T-cell (primary cell): ENCODE measurements at regions not wholly inside any gene's neighbourhood (a gene's known extent, or its start where the extent isn't known, plus 50 kb on each side); places are given as distances from the start of the nearest gene placed in this dataset.
A peak's percentile ranks its signal among the peaks of the same experiment; 100 is the strongest.

Source experiments
- ATAC-seq, 4 experiments: fragments of 200-7000 bp in 3 of 4; fragments of 150-1000 bp in 1 of 4; cut with Tn5 transposase; replicated peaks in 1 of 4; 1 replicate in 3 of 4; 2 replicates in 1 of 4; pipeline ENCODE4 v1.10.0; 2021; ENCODE audit warnings: moderate library complexity in 3 of 4, mild to moderate bottlenecking in 2 of 4, moderate number of reproducible peaks in 1 of 4
- CTCF ChIA-PET, 2 donors: fragments of 300-600 bp; sonication (Branson Sonifier 250); formaldehyde crosslinking; loops; one replicate each; lab custom pipeline; 2022; ENCODE audit warnings: antibody characterized with exemption in 2 of 2; lab: Charles Lee
- POLR2A ChIA-PET, 2 donors: fragments of 300-600 bp; sonication (Branson Sonifier 250); formaldehyde crosslinking; loops; one replicate each; lab custom pipeline; 2022; ENCODE audit warnings: antibody characterized with exemption in 2 of 2; lab: Charles Lee
- DNase-seq, 35 experiments: peaks; one replicate each; pipeline versions ENCODE4 v3.0.0 to v3.0.0-alpha.2; 2013 to 2023
- H3K27ac ChIP-seq: one replicate; pipeline ENCODE4 v1.5.1; 2013; ENCODE audit warnings: low read length
- H3K27me3 ChIP-seq, 2 experiments: replicated peaks in 1 of 2; 1 replicate in 1 of 2; 2 replicates in 1 of 2; pipeline versions ENCODE4 v1.6.1 to v1.7.0; 2013; ENCODE audit warnings: low read length in 1 of 2, mixed read lengths in 1 of 2; ENCODE audit not compliant: control insufficient read depth in 2 of 2, insufficient read depth in 2 of 2; ENCODE audit errors: extremely low read depth in 1 of 2
- H3K36me3 ChIP-seq, 2 donors: 1 replicate in 1 of 2; 2 replicates in 1 of 2; pipeline versions ENCODE4 v1.6.1 to v1.7.0; 2013; ENCODE audit warnings: low read length in 1 of 2; ENCODE audit not compliant: control insufficient read depth in 2 of 2, insufficient read depth in 1 of 2; ENCODE audit errors: extremely low read depth in 1 of 2
- H3K4me1 ChIP-seq, 2 experiments: 1 replicate in 1 of 2; 2 replicates in 1 of 2; pipeline versions ENCODE4 v1.6.1 to v1.7.0; 2013; ENCODE audit warnings: low read length in 2 of 2, mixed read lengths in 1 of 2; ENCODE audit not compliant: insufficient read depth in 2 of 2, control insufficient read depth in 1 of 2; ENCODE audit errors: extremely low read depth in 1 of 2
- H3K4me3 ChIP-seq, 2 donors: 1 replicate in 1 of 2; 2 replicates in 1 of 2; pipeline versions ENCODE4 v1.5.1 to v1.7.0; 2013; ENCODE audit warnings: mild to moderate bottlenecking in 2 of 2, low read length in 1 of 2, moderate library complexity in 1 of 2; ENCODE audit not compliant: control insufficient read depth in 1 of 2; ENCODE audit errors: extremely low read depth in 1 of 2
- H3K9me3 ChIP-seq: 2 replicates; pipeline ENCODE4 v1.7.0; 2013
- H3K27ac Mint-ChIP-seq, 2 donors: one replicate each; pipeline ENCODE4 v1.8.0; 2020 to 2021; ENCODE audit warnings: mild to moderate bottlenecking in 2 of 2, mixed read lengths in 2 of 2
- H3K27me3 Mint-ChIP-seq, 2 donors: one replicate each; pipeline ENCODE4 v1.8.0; 2021 to 2022; ENCODE audit warnings: mixed read lengths in 2 of 2
- H3K36me3 Mint-ChIP-seq: one replicate; pipeline ENCODE4 v1.8.0; 2021; ENCODE audit warnings: mixed read lengths
- H3K4me1 Mint-ChIP-seq, 3 donors: one replicate each; pipeline ENCODE4 v1.8.0; 2020 to 2022; ENCODE audit warnings: mixed read lengths in 3 of 3, mild to moderate bottlenecking in 1 of 3
- H3K4me3 Mint-ChIP-seq, 3 donors: one replicate each; pipeline ENCODE4 v1.8.0; 2020 to 2022; ENCODE audit warnings: mild to moderate bottlenecking in 3 of 3, mixed read lengths in 3 of 3, moderate library complexity in 3 of 3
- H3K9me3 Mint-ChIP-seq, 3 donors: one replicate each; pipeline ENCODE4 v1.8.0; 2020 to 2022; ENCODE audit warnings: mixed read lengths in 3 of 3
- WGBS: methylation state at CpG from one replicate; pipeline ENCODE4 v1.1.5; 2013; ENCODE audit warnings: missing lambda C conversion rate; ENCODE audit not compliant: insufficient coverage; 5-methylcytosine and 5-hydroxymethylcytosine counted together

GRCh38 chrX:42541554-42541953, 236.4 kb downstream of the PPP1R2C start:
- Histone ChIP-seq H3K4me3 (no peak overlapping the region), H3K4me1 (no peaks in the 10 kb centered on the region), H3K27me3 (no peaks in the 10 kb centered on the region), H3K9me3 (no peaks in the 10 kb centered on the region), H3K36me3 (no peaks in the 10 kb centered on the region), H3K27ac (no peak overlapping the region)
- no peaks in the 10 kb centered on the region for H3K36me3 Mint-ChIP-seq
- POLR2A ChIA-PET: no interaction called here
- ATAC-seq: no peak
- peaks cover 3 to 12% (median 11%) of the 10 kb centered on the region in 3 donors for H3K4me1 Mint-ChIP-seq
- peaks cover 0 to 13% of the 10 kb centered on the region in 2 donors for H3K27me3 Mint-ChIP-seq
- no peak for DNase-seq
- H3K4me3 Mint-ChIP-seq: no peak overlapping the region
- no peak overlapping the region for H3K27ac Mint-ChIP-seq
- CTCF ChIA-PET: no interaction called here
- H3K9me3 Mint-ChIP-seq: no peaks in the 10 kb centered on the region

DNA sequence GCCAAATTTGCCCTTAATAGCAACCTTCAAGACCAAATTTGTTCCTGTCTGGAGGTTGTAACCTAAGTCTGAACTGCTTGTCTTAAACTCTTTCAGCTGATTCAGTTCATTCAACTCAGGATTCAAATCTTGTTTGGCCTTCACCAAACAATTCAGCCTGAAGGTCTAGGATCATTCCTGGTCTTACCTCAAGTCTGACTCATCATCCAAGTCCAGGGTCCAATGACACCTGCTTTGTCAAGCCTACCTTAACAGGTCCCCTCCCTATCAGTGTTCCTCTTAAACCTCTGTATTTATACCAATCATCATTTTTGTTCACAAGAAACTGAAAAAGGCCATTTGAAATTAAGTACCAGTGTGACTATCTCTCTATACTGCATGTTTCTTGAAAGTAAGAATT, 237.8 kb downstream of the PPP1R2C start:
- Mint-ChIP-seq H3K4me3 (no peak overlapping the region), H3K27ac (no peak overlapping the region), H3K9me3 (no peaks in the 10 kb centered on the region), H3K36me3 (no peaks in the 10 kb centered on the region), H3K27me3 (peaks cover 0 to 13% of the 10 kb centered on the region in 2 donors), H3K4me1 (peaks cover 3 to 17% (median 11%) of the 10 kb centered on the region in 3 donors)
- ChIA-PET POLR2A (no interaction called here), CTCF (no interaction called here)
- no peak overlapping the region for H3K4me3 ChIP-seq
- H3K27ac ChIP-seq: no peak overlapping the region
- no peak for DNase-seq
- ATAC-seq: no peak
- no peaks in the 10 kb centered on the region for H3K4me1 ChIP-seq
- H3K36me3 ChIP-seq: no peaks in the 10 kb centered on the region
- no peaks in the 10 kb centered on the region for H3K27me3 ChIP-seq
- H3K9me3 ChIP-seq: no peaks in the 10 kb centered on the region

GRCh38 chrX:42538405-42538804, 239.6 kb downstream of the PPP1R2C start:
- H3K9me3 ChIP-seq: no peaks in the 10 kb centered on the region
- no peaks in the 10 kb centered on the region for H3K36me3 ChIP-seq
- ChIA-PET CTCF (no interaction called here), POLR2A (no interaction called here)
- Mint-ChIP-seq H3K27ac (peak overlapping the region in 1 of 2 donors; percentile 16), H3K27me3 (peaks cover 0 to 9% of the 10 kb centered on the region in 2 donors), H3K9me3 (no peaks in the 10 kb centered on the region), H3K4me3 (peak overlapping the region in 1 of 3 donors; percentile 9), H3K36me3 (no peaks in the 10 kb centered on the region), H3K4me1 (peaks cover 3 to 25% (median 11%) of the 10 kb centered on the region in 3 donors)
- no peak for ATAC-seq
- H3K4me3 ChIP-seq: no peak overlapping the region
- no peak overlapping the region for H3K27ac ChIP-seq
- no peaks in the 10 kb centered on the region for H3K27me3 ChIP-seq
- no peaks in the 10 kb centered on the region for H3K4me1 ChIP-seq
- WGBS: no CpG with 5 or more reads among the region's 2 CpGs
- DNase-seq: no peak

GRCh38 chrX:42536286-42536685, 241.7 kb downstream of the PPP1R2C start:
- ChIA-PET POLR2A (no interaction called here), CTCF (no interaction called here)
- H3K27ac Mint-ChIP-seq: no peak overlapping the region
- Histone ChIP-seq H3K27me3 (no peaks in the 10 kb centered on the region), H3K36me3 (no peaks in the 10 kb centered on the region), H3K4me3 (no peak overlapping the region), H3K4me1 (no peaks in the 10 kb centered on the region), H3K9me3 (no peaks in the 10 kb centered on the region), H3K27ac (no peak overlapping the region)
- H3K27me3 Mint-ChIP-seq: no peaks in the 10 kb centered on the region
- ATAC-seq: no peak
- no peaks in the 10 kb centered on the region for H3K9me3 Mint-ChIP-seq
- no peak overlapping the region for H3K4me3 Mint-ChIP-seq
- DNase-seq: no peak
- H3K36me3 Mint-ChIP-seq: no peaks in the 10 kb centered on the region
- peaks cover 10 to 37% (median 11%) of the 10 kb centered on the region in 3 donors for H3K4me1 Mint-ChIP-seq
- WGBS: no CpG with 5 or more reads among the region's 3 CpGs

- DNase-seq (no peak), ATAC-seq (no peak)
- Histone ChIP-seq H3K4me3 (no peak overlapping the region), H3K27me3 (no peaks in the 10 kb centered on the region), H3K36me3 (no peaks in the 10 kb centered on the region), H3K4me1 (no peaks in the 10 kb centered on the region), H3K9me3 (no peaks in the 10 kb centered on the region), H3K27ac (no peak overlapping the region)
- H3K36me3 Mint-ChIP-seq: no peaks in the 10 kb centered on the region
- no peak overlapping the region for H3K27ac Mint-ChIP-seq
- no peaks in the 10 kb centered on the region for H3K9me3 Mint-ChIP-seq
- CTCF ChIA-PET: interaction anchor here in 1 of 2 donors (0.6 to 0.7 kb wide), 2 partner anchors 151 to 1168 kb away, joined by 3 to 4 read pairs; no protein-coding TSS in a partner anchor
- no peaks in the 10 kb centered on the region for H3K27me3 Mint-ChIP-seq
- POLR2A ChIA-PET: interaction anchor here in 1 of 2 donors (0.8 kb wide), 1 partner anchor 1092 kb away, joined by 3 read pairs; no protein-coding TSS in a partner anchor
- WGBS: no CpG with 5 or more reads among the region's 2 CpGs
- peaks cover 11 to 46% (median 18%) of the 10 kb centered on the region in 3 donors for H3K4me1 Mint-ChIP-seq
- H3K4me3 Mint-ChIP-seq: no peak overlapping the region
Observed at GRCh38 chrX:42535233-42535632, 242.7 kb downstream of the PPP1R2C start.

- Histone ChIP-seq H3K36me3 (no peaks in the 10 kb centered on the region), H3K27me3 (no peaks in the 10 kb centered on the region), H3K4me1 (no peaks in the 10 kb centered on the region), H3K4me3 (no peak overlapping the region), H3K27ac (no peak overlapping the region), H3K9me3 (no peaks in the 10 kb centered on the region)
- H3K27ac Mint-ChIP-seq: no peak overlapping the region
- WGBS: no CpG with 5 or more reads among the region's 2 CpGs
- POLR2A ChIA-PET: no interaction called here
- peaks cover 0 to 10% of the 10 kb centered on the region in 2 donors for H3K27me3 Mint-ChIP-seq
- no peaks in the 10 kb centered on the region for H3K36me3 Mint-ChIP-seq
- peaks cover 7 to 45% (median 19%) of the 10 kb centered on the region in 3 donors for H3K4me1 Mint-ChIP-seq
- H3K9me3 Mint-ChIP-seq: peaks cover 0 to 3% (median 0%) of the 10 kb centered on the region in 3 donors
- no peak for DNase-seq
- CTCF ChIA-PET: no interaction called here
- no peak overlapping the region for H3K4me3 Mint-ChIP-seq
- no peak for ATAC-seq
Observed at GRCh38 chrX:42533761-42534160, 244.2 kb downstream of the PPP1R2C start.

DNA sequence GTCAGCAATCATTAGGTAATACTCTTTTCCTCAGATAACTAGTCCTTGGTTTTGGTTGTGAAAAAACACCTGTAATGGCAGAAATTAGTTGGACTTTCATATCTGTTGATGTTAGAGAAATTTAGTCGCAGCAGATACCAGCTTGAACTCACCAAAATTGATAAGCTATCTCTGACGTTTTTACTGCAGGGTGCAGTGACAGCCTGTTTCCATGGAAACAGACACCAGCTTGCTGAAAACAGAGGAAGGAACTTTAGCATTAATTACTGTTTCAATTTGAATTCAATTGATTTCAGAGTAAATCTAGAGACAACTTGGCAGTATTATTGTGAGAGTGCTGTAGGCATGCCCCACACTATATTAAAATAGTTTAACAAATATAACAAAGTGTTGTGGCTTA, 246.5 kb downstream of the PPP1R2C start:
- ChIA-PET CTCF (no interaction called here), POLR2A (interaction anchor here in 1 of 2 donors (0.7 kb wide), 1 partner anchor 1731 kb away, joined by 4 read pairs; no protein-coding TSS in a partner anchor)
- DNase-seq (peak in 4 of 35 experiments; percentile 1 to 39 (median 2)), ATAC-seq (peak in 1 of 4 experiments; percentile 57)
- Histone ChIP-seq H3K4me1 (no peaks in the 10 kb centered on the region), H3K27ac (peak overlapping the region; percentile 10), H3K9me3 (no peaks in the 10 kb centered on the region), H3K4me3 (no peak overlapping the region), H3K27me3 (no peaks in the 10 kb centered on the region), H3K36me3 (no peaks in the 10 kb centered on the region)
- H3K27ac Mint-ChIP-seq: peak overlapping the region; percentile 3 to 51
- no CpG with 5 or more reads among the region's 2 CpGs for WGBS
- no peaks in the 10 kb centered on the region for H3K36me3 Mint-ChIP-seq
- no peak overlapping the region for H3K4me3 Mint-ChIP-seq
- H3K9me3 Mint-ChIP-seq: peaks cover 0 to 6% (median 2%) of the 10 kb centered on the region in 3 donors
- H3K27me3 Mint-ChIP-seq: peaks cover 0 to 10% of the 10 kb centered on the region in 2 donors
- peaks cover 0 to 35% (median 16%) of the 10 kb centered on the region in 3 donors for H3K4me1 Mint-ChIP-seq
